Kidney (tissue), 13 donors: ENCODE measurements at regions not wholly inside any gene's neighbourhood (a gene's known extent, or its start where the extent isn't known, plus 50 kb on each side); places are given as distances from the start of the nearest gene placed in this dataset.

ENCODE experiments used
- DNase-seq, 5 donors: peaks; one replicate each; pipeline ENCODE4 v3.0.0-alpha.2; 2013 to 2020
- FAIRE-seq: peaks from 2 replicates; lab custom pipeline; 2012; peaks lifted over from hg19 to GRCh38; lab: Jason Lieb, UNC
- H3K27ac ChIP-seq, 2 donors: one replicate each; pipeline ENCODE4 v1.7.0; 2013; ENCODE audit warnings: low read depth in 2 of 2, low read length in 2 of 2, inconsistent platforms in 1 of 2
- H3K27me3 ChIP-seq: one replicate; pipeline ENCODE4 v1.7.1; 2013; ENCODE audit warnings: low read length, inconsistent platforms; ENCODE audit not compliant: control insufficient read depth, insufficient read depth
- H3K36me3 ChIP-seq, 3 donors: one replicate each; pipeline versions ENCODE4 v1.7.0 to v1.7.1; 2013; ENCODE audit warnings: low read length in 3 of 3, control low read depth in 1 of 3, inconsistent platforms in 1 of 3; ENCODE audit not compliant: insufficient read depth in 3 of 3, control insufficient read depth in 2 of 3
- H3K4me1 ChIP-seq, 3 donors: one replicate each; pipeline versions ENCODE4 v1.7.0 to v1.7.1; 2013; ENCODE audit warnings: low read length in 3 of 3, inconsistent platforms in 1 of 3, low read depth in 1 of 3; ENCODE audit not compliant: control insufficient read depth in 2 of 3, insufficient read depth in 2 of 3
- H3K4me3 ChIP-seq, 3 donors: one replicate each; pipeline versions ENCODE4 v1.7.0 to v1.8.1; 2013; ENCODE audit warnings: low read length in 3 of 3, control low read depth in 1 of 3, inconsistent platforms in 1 of 3
- H3K9ac ChIP-seq, 3 donors: one replicate each; pipeline versions ENCODE4 v1.7.0 to v1.7.1; 2013; ENCODE audit warnings: low read length in 3 of 3, control low read depth in 1 of 3, inconsistent platforms in 1 of 3
- H3K9me3 ChIP-seq, 3 donors: one replicate each; pipeline versions ENCODE4 v1.7.0 to v1.7.1; 2013; ENCODE audit warnings: low read length in 3 of 3, control low read depth in 1 of 3, inconsistent platforms in 1 of 3; ENCODE audit not compliant: control insufficient read depth in 2 of 3, insufficient read depth in 1 of 3
- CTCF ChIP-seq: IDR thresholded peaks from 3 replicates; pipeline ENCODE4 v1.5.1; 2012; ENCODE audit warnings: mild to moderate bottlenecking, moderate library complexity, borderline replicate concordance; ENCODE audit not compliant: insufficient read depth; ENCODE audit errors: extremely low read depth
- intact Hi-C: fragments of 100-400 bp; cut with DNase I; formaldehyde crosslinking; loops from one replicate; pipeline ENCODE4 v1.11.1; 2022
- donor health status: control.
- donor health status: control.
- donor health status: control.
- donor health status: control.
- donor health status: control.
- donor health status: DM: yes; HTN: yes; CAD: no.
- donor health status: Normal renal cell carcinoma (clear cell type).

GRCh38 chr6:101212640-101213039 lies 180.9 kb upstream of the GRIK2 start:
- Histone ChIP-seq H3K27ac (no peak overlapping the region), H3K4me3 (no peak overlapping the region), H3K36me3 (no peaks in the 10 kb centered on the region), H3K9me3 (no peaks in the 10 kb centered on the region), H3K27me3 (no peaks in the 10 kb centered on the region), H3K4me1 (no peaks in the 10 kb centered on the region), H3K9ac (no peak overlapping the region)
- TF ChIP-seq CTCF: no peak
- FAIRE-seq: no peak
- intact Hi-C loops: no loop called here
- no peak for DNase-seq

- H3K4me3 ChIP-seq: no peak overlapping the region
- FAIRE-seq: no peak
- H3K36me3 ChIP-seq: no peaks in the 10 kb centered on the region
- no peak for TF ChIP-seq CTCF
- H3K4me1 ChIP-seq: no peaks in the 10 kb centered on the region
- no peak overlapping the region for H3K27ac ChIP-seq
- no peaks in the 10 kb centered on the region for H3K9me3 ChIP-seq
- intact Hi-C loops: no loop called here
- no peak for DNase-seq
- H3K27me3 ChIP-seq: no peaks in the 10 kb centered on the region
- no peak overlapping the region for H3K9ac ChIP-seq
Observed at GRCh38 chr6:101222007-101222406, 171.5 kb upstream of the GRIK2 start.

- H3K9me3 ChIP-seq: no peaks in the 10 kb centered on the region
- no peak for DNase-seq
- no peaks in the 10 kb centered on the region for H3K27me3 ChIP-seq
- H3K4me3 ChIP-seq: no peak overlapping the region
- H3K4me1 ChIP-seq: no peaks in the 10 kb centered on the region
- no peak overlapping the region for H3K27ac ChIP-seq
- intact Hi-C loops: no loop called here
- no peaks in the 10 kb centered on the region for H3K36me3 ChIP-seq
- no peak for TF ChIP-seq CTCF
- no peak for FAIRE-seq
- no peak overlapping the region for H3K9ac ChIP-seq
Observed at GRCh38 chr6:101224751-101225150, 168.8 kb upstream of the GRIK2 start.

GRCh38 chr6:101226677-101227135 lies 166.8 kb upstream of the GRIK2 start:
- H3K27me3 ChIP-seq: no peaks in the 10 kb centered on the region
- FAIRE-seq (no peak), DNase-seq (peak in 2 of 5 donors; percentile 2 to 45)
- no peaks in the 10 kb centered on the region for H3K36me3 ChIP-seq
- no peak overlapping the region for H3K9ac ChIP-seq
- no peaks in the 10 kb centered on the region for H3K9me3 ChIP-seq
- no peaks in the 10 kb centered on the region for H3K4me1 ChIP-seq
- TF ChIP-seq CTCF: no peak
- intact Hi-C loops: no loop called here
- no peak overlapping the region for H3K4me3 ChIP-seq
- no peak overlapping the region for H3K27ac ChIP-seq
